ENCODE measurements at regions not wholly inside any gene's neighbourhood (a gene's known extent, or its start where the extent isn't known, plus 50 kb on each side); places are given as distances from the start of the nearest gene placed in this dataset.

DNA sequence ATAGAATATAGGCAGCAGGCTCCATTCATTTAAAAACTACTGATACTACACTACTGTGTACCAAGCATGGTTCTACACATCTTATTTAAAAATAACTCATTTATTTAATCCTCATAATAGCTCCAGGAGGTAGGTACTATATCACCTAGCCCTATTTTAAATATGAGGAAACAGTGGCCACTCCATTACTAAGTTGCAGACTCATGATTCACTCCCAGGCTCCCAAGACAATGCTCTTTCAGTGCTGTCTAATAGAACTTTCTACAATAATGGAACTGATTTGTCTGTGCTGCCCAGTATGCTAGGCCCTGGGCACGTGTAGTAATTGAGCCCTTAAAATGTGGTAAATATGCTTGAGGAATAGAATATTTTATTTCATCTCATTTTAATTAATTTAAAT lies 357.1 kb downstream of the LTN1 start:
- TF ChIP-seq, protein P1, sequence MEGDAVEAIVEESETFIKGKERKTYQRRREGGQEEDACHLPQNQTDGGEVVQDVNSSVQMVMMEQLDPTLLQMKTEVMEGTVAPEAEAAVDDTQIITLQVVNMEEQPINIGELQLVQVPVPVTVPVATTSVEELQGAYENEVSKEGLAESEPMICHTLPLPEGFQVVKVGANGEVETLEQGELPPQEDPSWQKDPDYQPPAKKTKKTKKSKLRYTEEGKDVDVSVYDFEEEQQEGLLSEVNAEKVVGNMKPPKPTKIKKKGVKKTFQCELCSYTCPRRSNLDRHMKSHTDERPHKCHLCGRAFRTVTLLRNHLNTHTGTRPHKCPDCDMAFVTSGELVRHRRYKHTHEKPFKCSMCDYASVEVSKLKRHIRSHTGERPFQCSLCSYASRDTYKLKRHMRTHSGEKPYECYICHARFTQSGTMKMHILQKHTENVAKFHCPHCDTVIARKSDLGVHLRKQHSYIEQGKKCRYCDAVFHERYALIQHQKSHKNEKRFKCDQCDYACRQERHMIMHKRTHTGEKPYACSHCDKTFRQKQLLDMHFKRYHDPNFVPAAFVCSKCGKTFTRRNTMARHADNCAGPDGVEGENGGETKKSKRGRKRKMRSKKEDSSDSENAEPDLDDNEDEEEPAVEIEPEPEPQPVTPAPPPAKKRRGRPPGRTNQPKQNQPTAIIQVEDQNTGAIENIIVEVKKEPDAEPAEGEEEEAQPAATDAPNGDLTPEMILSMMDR (conservative IDR thresholded peaks at IDR 0.05), result no peak
- TF ChIP-seq ZFX (IDR thresholded peaks at IDR 0.05), result no peak
